HEK293 (cell line): ENCODE measurements at regions not wholly inside any gene's neighbourhood (a gene's known extent, or its start where the extent isn't known, plus 50 kb on each side); places are given as distances from the start of the nearest gene placed in this dataset.

ENCODE experiments used
- CTCF ChIP-seq: fragments of 450-650 bp; formaldehyde crosslinking; IDR thresholded peaks from 2 replicates; pipeline ENCODE4 v1.5.1; 2016; ENCODE audit warnings: missing biosample characterization, missing genetic modification characterization
- GFI1B ChIP-seq: fragments of 450-650 bp; formaldehyde crosslinking; IDR thresholded peaks from 2 replicates; pipeline ENCODE4 v1.5.1; 2016; ENCODE audit warnings: missing biosample characterization, missing genetic modification characterization
- HOXC10 ChIP-seq: sonication (generic); formaldehyde crosslinking; IDR thresholded peaks from 2 replicates; pipeline ENCODE4 v1.8.1; 2023; ENCODE audit warnings: mild to moderate bottlenecking, missing genetic modification reagents
- HOXD13 ChIP-seq: sonication (generic); formaldehyde crosslinking; IDR thresholded peaks from 2 replicates; pipeline ENCODE4 v1.8.0; 2022; ENCODE audit warnings: missing genetic modification reagents, borderline replicate concordance
- ZBTB44 ChIP-seq: fragments of 450-650 bp; IDR thresholded peaks from 2 replicates; pipeline ENCODE4 v1.5.1; 2018; ENCODE audit warnings: missing biosample characterization, mild to moderate bottlenecking, missing genetic modification characterization
- ZNF354C ChIP-seq: fragments of 450-650 bp; formaldehyde crosslinking; IDR thresholded peaks from 2 replicates; pipeline ENCODE4 v1.5.1; 2016; ENCODE audit warnings: missing biosample characterization, missing genetic modification characterization, low read depth, borderline replicate concordance
- ZNF580 ChIP-seq: fragments of 450-650 bp; formaldehyde crosslinking; IDR thresholded peaks from 2 replicates; pipeline ENCODE4 v1.5.1; 2016; ENCODE audit warnings: missing biosample characterization, missing genetic modification characterization

GRCh38 chr1:80244372-80244771, 1237.8 kb upstream of the ADGRL4 start:
- TF ChIP-seq HOXD13 (CRISPR knock-in tag) (no peak), ZNF580 (tag by site-specific recombination) (no peak), ZNF354C (tag by site-specific recombination) (no peak), ZBTB44 (no peak), GFI1B (tag by site-specific recombination) (no peak), CTCF (tag by site-specific recombination) (no peak), HOXC10 (no peak)
